ENCODE measurements at regions not wholly inside any gene's neighbourhood (a gene's known extent, or its start where the extent isn't known, plus 50 kb on each side); places are given as distances from the start of the nearest gene placed in this dataset.

DNA sequence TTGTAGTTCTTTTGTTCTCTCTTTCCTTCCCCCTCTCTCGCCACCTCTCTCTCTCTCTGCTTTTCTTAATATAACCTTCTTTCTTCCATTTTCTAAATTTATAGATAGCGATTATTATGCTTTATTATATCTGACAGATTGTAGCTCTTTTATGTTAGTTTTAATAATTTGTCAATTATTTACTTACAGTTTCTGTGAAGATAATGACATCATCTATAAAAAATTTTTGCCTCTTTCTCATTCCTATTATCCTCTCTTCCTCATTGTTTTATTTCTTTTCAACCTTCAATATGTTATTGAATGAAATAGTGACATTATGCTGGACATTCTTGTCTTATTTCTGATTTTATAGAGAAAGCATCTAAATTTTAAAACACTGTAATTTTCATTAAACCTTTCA is 469.6 kb upstream of the NRG3 start:
- TF ChIP-seq CTCF (IDR thresholded peaks at IDR 0.05; ENCODE audit: poor library complexity) (no peak), EZH2 (IDR thresholded peaks at IDR 0.05; ENCODE audit: borderline replicate concordance) (no peak), EZH2phosphoT487 (IDR thresholded peaks at IDR 0.05; ENCODE audit: low read depth, severe bottlenecking, unreplicated experiment) (no peak)
